HUES48 (cell line): ENCODE measurements at regions not wholly inside any gene's neighbourhood (a gene's known extent, or its start where the extent isn't known, plus 50 kb on each side); places are given as distances from the start of the nearest gene placed in this dataset.

ENCODE experiments used
- H3K27ac ChIP-seq: one replicate; pipeline ENCODE4 v1.7.0; 2013; ENCODE audit warnings: low read depth, low read length, inconsistent platforms
- H3K27me3 ChIP-seq: 2 replicates; pipeline ENCODE4 v1.6.1; 2013; ENCODE audit warnings: mild to moderate bottlenecking, low read length; ENCODE audit not compliant: control insufficient read depth, insufficient read depth
- H3K36me3 ChIP-seq: 2 replicates; pipeline ENCODE4 v1.6.1; 2013; ENCODE audit warnings: low read length; ENCODE audit not compliant: control insufficient read depth, insufficient read depth
- H3K4me1 ChIP-seq: 2 replicates; pipeline ENCODE4 v1.6.1; 2013; ENCODE audit warnings: mild to moderate bottlenecking, low read length; ENCODE audit not compliant: control insufficient read depth, insufficient read depth
- H3K4me3 ChIP-seq: 2 replicates; pipeline ENCODE4 v1.5.1; 2013; ENCODE audit warnings: mild to moderate bottlenecking, low read depth, low read length
- H3K9ac ChIP-seq: 2 replicates; pipeline ENCODE4 v1.6.1; 2013; ENCODE audit warnings: mild to moderate bottlenecking, low read depth, low read length, moderate library complexity
- H3K9me3 ChIP-seq: 2 replicates; pipeline ENCODE4 v1.6.1; 2013; ENCODE audit warnings: low read length; ENCODE audit not compliant: control insufficient read depth, insufficient read depth

DNA sequence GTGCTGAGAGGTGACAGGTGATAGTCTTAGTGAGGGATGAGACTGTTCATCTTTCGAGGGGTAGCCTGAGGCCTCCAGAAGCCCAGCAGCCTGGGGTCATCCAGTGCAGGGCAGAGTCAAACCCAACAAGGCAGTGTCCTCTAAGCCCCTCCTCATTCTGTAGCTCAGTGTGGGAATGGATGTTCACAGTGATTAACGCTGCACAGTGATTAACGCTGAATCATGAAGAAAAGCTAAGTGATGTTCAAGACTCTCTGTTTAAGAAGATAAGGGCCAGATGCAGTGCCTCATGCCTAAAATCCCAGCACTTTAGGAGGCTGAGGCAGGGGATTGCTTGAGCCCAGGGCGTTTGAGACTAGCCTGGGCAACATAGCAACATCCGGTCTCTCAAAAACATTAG lies 56.3 kb upstream of the LAPTM4A start:
- Histone ChIP-seq H3K4me1 (no peaks in the 10 kb centered on the region; the same call in 1 of the 2 replicates), H3K9ac (no peak overlapping the region), H3K9me3 (no peaks in the 10 kb centered on the region), H3K27me3 (peaks cover 15% of the 10 kb centered on the region; the same call in 1 of the 2 replicates), H3K4me3 (no peak overlapping the region), H3K27ac (no peak overlapping the region), H3K36me3 (no peaks in the 10 kb centered on the region)

DNA sequence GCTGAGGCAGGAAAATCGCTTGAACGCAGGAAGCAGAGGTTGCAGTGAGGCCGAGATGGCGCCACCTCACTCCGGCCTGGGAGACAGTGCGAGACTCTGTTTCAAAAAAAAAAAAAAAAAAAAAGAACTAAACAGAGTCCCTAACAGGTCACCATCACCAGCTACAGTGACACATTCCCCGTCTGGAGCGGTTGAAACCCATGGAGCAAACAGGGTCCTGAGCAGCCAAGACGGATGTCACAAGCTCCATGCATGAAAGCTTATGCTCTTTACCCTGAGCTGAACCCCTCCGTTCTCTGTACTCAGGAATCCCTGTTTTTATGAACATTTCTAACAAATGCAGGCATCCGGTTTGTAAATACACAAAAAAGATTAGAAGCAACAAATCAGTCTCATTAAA lies 55.9 kb upstream of the LAPTM4A start:
- H3K9me3 ChIP-seq, result no peaks in the 10 kb centered on the region
- no peak overlapping the region for H3K27ac ChIP-seq
- H3K27me3 ChIP-seq, result peaks cover 15% of the 10 kb centered on the region; the same call in 1 of the 2 replicates
- H3K4me1 ChIP-seq, result no peaks in the 10 kb centered on the region; the same call in 1 of the 2 replicates
- no peak overlapping the region for H3K4me3 ChIP-seq
- H3K9ac ChIP-seq, result no peak overlapping the region
- no peaks in the 10 kb centered on the region for H3K36me3 ChIP-seq

DNA sequence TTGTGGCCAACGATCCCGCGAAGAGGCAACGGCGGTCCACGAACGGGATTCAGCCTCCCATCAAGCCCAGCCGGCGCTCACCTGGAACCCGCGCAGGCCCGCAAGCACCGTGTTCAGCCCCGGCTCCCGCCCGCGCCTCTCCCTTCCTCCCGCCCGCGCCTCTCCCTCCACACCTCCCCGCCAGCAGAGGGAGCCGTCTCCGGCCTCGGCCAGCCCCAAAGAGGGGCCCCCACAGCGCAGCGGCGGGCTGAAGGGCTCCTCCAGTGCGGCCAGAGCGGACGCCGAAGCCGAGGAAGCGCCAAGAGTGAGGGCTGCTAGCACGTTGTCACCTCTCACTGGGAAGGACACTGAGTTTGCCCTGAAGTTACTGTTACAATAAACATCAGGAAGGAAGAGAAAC lies 55.3 kb upstream of the LAPTM4A start:
- Histone ChIP-seq H3K9ac (no peak overlapping the region), H3K36me3 (no peaks in the 10 kb centered on the region), H3K4me3 (peak overlapping the region; percentile 54; the same call in 1 of the 2 replicates), H3K9me3 (no peaks in the 10 kb centered on the region), H3K27ac (no peak overlapping the region), H3K4me1 (no peaks in the 10 kb centered on the region; the same call in 1 of the 2 replicates), H3K27me3 (peaks cover 15% of the 10 kb centered on the region; the same call in 1 of the 2 replicates)

DNA sequence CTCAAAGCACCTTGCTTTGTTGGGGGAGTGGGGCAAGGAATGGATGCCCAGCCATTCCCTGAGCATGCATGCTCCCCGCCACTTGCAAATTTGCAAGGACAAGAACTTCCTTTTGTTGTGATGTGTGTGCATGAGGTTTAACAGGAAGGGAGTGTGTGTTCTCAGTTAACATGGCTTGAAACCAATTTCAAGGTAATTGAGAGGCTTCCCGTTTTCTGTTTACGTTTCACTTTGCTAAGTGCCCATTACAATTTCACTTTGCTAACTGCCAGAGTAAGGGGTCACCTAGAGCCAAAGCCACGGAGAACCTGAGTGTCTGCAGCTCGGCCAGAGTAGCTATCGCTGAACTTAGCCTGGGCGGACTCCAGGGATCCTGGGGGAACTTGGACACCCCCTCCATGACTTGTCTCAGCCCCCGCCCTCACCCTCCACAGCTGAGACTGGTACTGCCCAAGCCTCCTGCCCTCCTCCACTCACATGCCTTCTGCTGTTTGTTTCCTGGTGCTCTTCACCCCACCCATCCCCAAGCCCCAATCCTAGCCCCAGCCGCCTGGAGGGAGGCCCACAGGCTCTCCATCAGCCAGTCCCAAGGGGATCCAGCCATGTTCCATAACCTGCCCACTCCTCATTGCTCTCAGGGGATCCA lies 53.6 kb upstream of the LAPTM4A start:
- H3K4me3 ChIP-seq, result no peak overlapping the region
- no peak overlapping the region for H3K27ac ChIP-seq
- no peaks in the 10 kb centered on the region for H3K9me3 ChIP-seq
- H3K36me3 ChIP-seq, result no peaks in the 10 kb centered on the region
- H3K9ac ChIP-seq, result no peak overlapping the region
- H3K4me1 ChIP-seq, result no peaks in the 10 kb centered on the region; the same call in 1 of the 2 replicates
- peaks cover 15% of the 10 kb centered on the region; the same call in 1 of the 2 replicates for H3K27me3 ChIP-seq

DNA sequence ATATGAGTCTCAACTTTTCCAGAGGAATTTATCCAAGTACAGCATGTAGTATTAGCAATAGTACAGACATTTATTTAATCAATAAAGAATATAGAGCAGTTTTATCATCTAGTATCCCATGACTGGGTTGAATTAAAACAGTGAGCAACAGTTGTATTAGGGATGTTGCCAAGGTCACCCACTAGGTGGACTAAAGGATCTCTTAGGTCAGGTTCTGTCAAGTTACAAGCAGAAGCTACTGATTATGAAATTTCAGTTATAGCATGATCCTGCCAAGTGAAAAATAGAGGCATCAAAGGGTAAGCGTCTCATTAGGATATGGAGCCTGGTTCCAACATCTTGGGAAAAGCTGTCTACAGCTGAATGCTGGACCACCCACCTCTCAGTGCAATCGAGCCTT lies 52.1 kb upstream of the LAPTM4A start:
- no peak overlapping the region for H3K9ac ChIP-seq
- H3K4me1 ChIP-seq, result no peaks in the 10 kb centered on the region; the same call in 1 of the 2 replicates
- no peak overlapping the region for H3K27ac ChIP-seq
- H3K9me3 ChIP-seq, result no peaks in the 10 kb centered on the region
- peaks cover 15% of the 10 kb centered on the region; the same call in 1 of the 2 replicates for H3K27me3 ChIP-seq
- no peak overlapping the region for H3K4me3 ChIP-seq
- no peaks in the 10 kb centered on the region for H3K36me3 ChIP-seq
